ENCODE measurements at regions not wholly inside any gene's neighbourhood (a gene's known extent, or its start where the extent isn't known, plus 50 kb on each side); places are given as distances from the start of the nearest gene placed in this dataset.

- H3K9me1 ChIP-seq (replicated peaks; ENCODE audit: control insufficient read depth, extremely low read depth, insufficient read depth, low read length) = no peaks in the 10 kb centered on the region
- no peak overlapping the region for H3K4me3 ChIP-seq (replicated peaks in 1 of 3; ENCODE audit: insufficient read depth in 1 of 3, low read depth in 1 of 3, low read length in 3 of 3)
- TF ChIP-seq FOS (IDR thresholded peaks at IDR 0.05; ENCODE audit: borderline replicate concordance, insufficient read depth, low read length) (no peak), JUN (IDR thresholded peaks at IDR 0.05; ENCODE audit: borderline replicate concordance, insufficient read depth, insufficient read length, low read depth) (no peak), GATA2 (IDR thresholded peaks at IDR 0.05; ENCODE audit: insufficient read depth, insufficient read length, low read depth, low read length) (no peak), POLR2AphosphoS5 (IDR thresholded peaks at IDR 0.05; ENCODE audit: insufficient read depth, low read depth, low read length) (no peak), CTCF (IDR thresholded peaks at IDR 0.05; ENCODE audit: extremely low read depth in 1 of 2, insufficient read depth in 1 of 2, low read depth in 1 of 2, low read length in 2 of 2) (no peak), POLR2A (IDR thresholded peaks at IDR 0.05; ENCODE audit: low read depth, low read length) (no peak), MAX (IDR thresholded peaks at IDR 0.05; ENCODE audit: insufficient read depth, insufficient read length) (no peak), EZH2 (IDR thresholded peaks at IDR 0.05; ENCODE audit: borderline replicate concordance, low read depth, low read length, severe bottlenecking) (no peak), MYC (IDR thresholded peaks at IDR 0.05; ENCODE audit: low read depth, low read length) (no peak)
- no peak overlapping the region for H3K9ac ChIP-seq (replicated peaks; ENCODE audit: extremely low read depth, insufficient read depth, low read length)
- H3K9me3 ChIP-seq (replicated peaks; ENCODE audit: control insufficient read depth, insufficient read depth, low read length) = no peaks in the 10 kb centered on the region
- H3K4me1 ChIP-seq (ENCODE audit: control insufficient read depth, extremely low read depth, insufficient read depth, low read length) = no peaks in the 10 kb centered on the region
- DNase-seq (ENCODE audit: low read depth, low spot score) (no peak), FAIRE-seq (no peak)
- ChIA-PET POLR2A (no interaction called here), CTCF (no interaction called here)
- no peak overlapping the region for H2AFZ ChIP-seq (ENCODE audit: low read depth, low read length)
- no TSS peak for BruUV-seq (replicated peaks)
- H4K20me1 ChIP-seq (replicated peaks; ENCODE audit: control insufficient read depth, extremely low read depth, insufficient read depth, low read length) = no peaks in the 10 kb centered on the region
- no peaks in the 10 kb centered on the region for H3K27me3 ChIP-seq (ENCODE audit: control insufficient read depth in 2 of 2, insufficient read depth in 2 of 2, low read length in 2 of 2)
- no peak overlapping the region for H3K27ac ChIP-seq (ENCODE audit: insufficient read depth, low read depth, low read length)
- no peaks in the 10 kb centered on the region for H3K79me2 ChIP-seq (ENCODE audit: control insufficient read depth, insufficient read depth, low read length)
- H3K36me3 ChIP-seq (ENCODE audit: control insufficient read depth in 2 of 2, extremely low read depth in 1 of 2, insufficient read depth in 2 of 2, low read length in 2 of 2) = no peaks in the 10 kb centered on the region
- H3K4me2 ChIP-seq (ENCODE audit: insufficient read depth, low read length) = no peak overlapping the region
- dilution Hi-C loops (cut with MboI; ENCODE audit: extremely low pct_ligation_motif_present, low sequenced_read_pairs) (no loop called here), intact Hi-C loops (cut with micrococcal nuclease) (no loop called here)
These were observed 492.9 kb downstream of the SIPA1L2 start for GRCh38 chr1:232137066-232137465.

Measured in endothelial cell of umbilical vein (primary cell).